OCI-LY3 (cell line): ENCODE measurements at regions not wholly inside any gene's neighbourhood (a gene's known extent, or its start where the extent isn't known, plus 50 kb on each side); places are given as distances from the start of the nearest gene placed in this dataset.
"Not testable (repeated sequence)": the region's sequence is repeated elsewhere in the genome, so short reads cannot be mapped to it uniquely, and the experiment has no call there.

Experiments
- H2AFZ ChIP-seq: fragments of 200-600, 300-600 bp; shearing (Covaris generic); 2 replicates; pipeline ENCODE4 v1.6.0; 2014; ENCODE audit warnings: antibody characterized with exemption, low read depth, low read length
- H3K27ac ChIP-seq: fragments of 200-600, 300-600 bp; sonication (generic); 2 replicates; pipeline ENCODE4 v1.5.1; 2014; ENCODE audit warnings: mild to moderate bottlenecking, low read length, moderate library complexity, mixed read lengths
- H3K27me3 ChIP-seq: fragments of 200-600, 300-600 bp; sonication (generic); 2 replicates; pipeline ENCODE4 v1.6.1; 2014; ENCODE audit warnings: low read depth, low read length, mixed read lengths
- H3K36me3 ChIP-seq: fragments of 200-600, 300-600 bp; sonication (generic); replicated peaks from 2 replicates; pipeline ENCODE3; 2014; ENCODE audit warnings: low read depth, low read length, mixed read lengths
- H3K4me1 ChIP-seq: fragments of 300-600, 200-600 bp; sonication (generic); 2 replicates; pipeline ENCODE4 v1.6.1; 2014; ENCODE audit warnings: low read length, mixed read lengths
- H3K4me2 ChIP-seq: fragments of 200-600, 300-600 bp; sonication (generic); 2 replicates; pipeline ENCODE4 v1.6.1; 2014; ENCODE audit warnings: low read length, mixed read lengths
- H3K4me3 ChIP-seq: fragments of 300-600, 200-600 bp; sonication (generic); 2 replicates; pipeline ENCODE4 v1.5.1; 2014; ENCODE audit warnings: antibody characterized with exemption, mild to moderate bottlenecking, low read length, moderate library complexity
- H3K79me2 ChIP-seq: fragments of 300-600, 200-600 bp; shearing (Covaris generic); 2 replicates; pipeline ENCODE4 v1.6.1; 2014; ENCODE audit warnings: mild to moderate bottlenecking, low read length, mixed read lengths
- H3K9ac ChIP-seq: fragments of 300-600, 200-600 bp; shearing (Covaris generic); 2 replicates; pipeline ENCODE4 v1.6.0; 2014; ENCODE audit warnings: mild to moderate bottlenecking, low read length, moderate library complexity
- H3K9me3 ChIP-seq: fragments of 200-600, 300-600 bp; shearing (Covaris generic); 2 replicates; pipeline ENCODE4 v1.6.1; 2014; ENCODE audit warnings: low read length, mixed read lengths; ENCODE audit not compliant: insufficient read depth
- H4K20me1 ChIP-seq: fragments of 200-600, 300-600 bp; sonication (generic); 2 replicates; pipeline ENCODE4 v1.6.1; 2016; ENCODE audit warnings: low read length, mixed read lengths; ENCODE audit not compliant: insufficient read depth
- EZH2phosphoT487 ChIP-seq: fragments of 200-600 bp; shearing (Covaris generic); IDR thresholded peaks from 2 replicates; pipeline ENCODE4 v1.6.1; 2018; ENCODE audit warnings: antibody characterized with exemption, mixed run types, low read depth
- TF ChIP-seq, protein P1 (sequence below): fragments of 200-600, 300-600 bp; sonication (generic); IDR thresholded peaks from 2 replicates; pipeline ENCODE4 v1.5.1; 2014; ENCODE audit warnings: antibody characterized with exemption, low read length, low read depth

DNA sequence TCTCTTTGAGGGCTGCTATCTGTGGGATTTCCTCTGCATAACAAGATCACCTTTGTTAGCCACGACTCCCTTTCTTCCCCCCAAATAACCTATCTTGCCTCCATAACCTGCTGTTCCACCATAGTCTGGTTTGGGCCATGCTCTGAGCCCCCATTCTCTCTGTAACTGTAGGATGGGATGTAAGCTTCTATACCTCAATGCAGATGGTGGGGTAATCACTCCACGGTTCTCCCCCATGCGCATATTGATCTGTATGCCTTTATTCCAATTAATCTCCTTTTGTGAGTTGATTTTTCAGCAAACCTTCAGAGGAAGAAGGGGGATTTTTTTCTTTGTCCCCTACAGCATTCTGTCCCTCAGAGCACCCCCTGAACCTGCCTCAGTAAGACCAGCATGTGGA lies 170.1 kb upstream of the IRF2BP2 start:
- H4K20me1 ChIP-seq, result no peaks in the 10 kb centered on the region; the same call in 1 of the 2 replicates
- H3K4me2 ChIP-seq, result no peak overlapping the region
- H3K4me3 ChIP-seq, result no peak overlapping the region
- no peak overlapping the region for H2AFZ ChIP-seq
- no peak overlapping the region for H3K27ac ChIP-seq
- H3K36me3 ChIP-seq, result no peaks in the 10 kb centered on the region
- TF ChIP-seq, protein P1, sequence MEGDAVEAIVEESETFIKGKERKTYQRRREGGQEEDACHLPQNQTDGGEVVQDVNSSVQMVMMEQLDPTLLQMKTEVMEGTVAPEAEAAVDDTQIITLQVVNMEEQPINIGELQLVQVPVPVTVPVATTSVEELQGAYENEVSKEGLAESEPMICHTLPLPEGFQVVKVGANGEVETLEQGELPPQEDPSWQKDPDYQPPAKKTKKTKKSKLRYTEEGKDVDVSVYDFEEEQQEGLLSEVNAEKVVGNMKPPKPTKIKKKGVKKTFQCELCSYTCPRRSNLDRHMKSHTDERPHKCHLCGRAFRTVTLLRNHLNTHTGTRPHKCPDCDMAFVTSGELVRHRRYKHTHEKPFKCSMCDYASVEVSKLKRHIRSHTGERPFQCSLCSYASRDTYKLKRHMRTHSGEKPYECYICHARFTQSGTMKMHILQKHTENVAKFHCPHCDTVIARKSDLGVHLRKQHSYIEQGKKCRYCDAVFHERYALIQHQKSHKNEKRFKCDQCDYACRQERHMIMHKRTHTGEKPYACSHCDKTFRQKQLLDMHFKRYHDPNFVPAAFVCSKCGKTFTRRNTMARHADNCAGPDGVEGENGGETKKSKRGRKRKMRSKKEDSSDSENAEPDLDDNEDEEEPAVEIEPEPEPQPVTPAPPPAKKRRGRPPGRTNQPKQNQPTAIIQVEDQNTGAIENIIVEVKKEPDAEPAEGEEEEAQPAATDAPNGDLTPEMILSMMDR, result no peak
- TF ChIP-seq EZH2phosphoT487, result no peak
- no peak overlapping the region for H3K9ac ChIP-seq
- H3K27me3 ChIP-seq, result peaks cover 66% of the 10 kb centered on the region
- H3K79me2 ChIP-seq, result no peaks in the 10 kb centered on the region
- H3K4me1 ChIP-seq, result no peaks in the 10 kb centered on the region
- H3K9me3 ChIP-seq, result no peaks in the 10 kb centered on the region

- not testable (repeated sequence) for H3K27ac ChIP-seq, H3K4me2 ChIP-seq
These were observed 169.6 kb upstream of the IRF2BP2 start for GRCh38 chr1:234779600-234779999.

DNA sequence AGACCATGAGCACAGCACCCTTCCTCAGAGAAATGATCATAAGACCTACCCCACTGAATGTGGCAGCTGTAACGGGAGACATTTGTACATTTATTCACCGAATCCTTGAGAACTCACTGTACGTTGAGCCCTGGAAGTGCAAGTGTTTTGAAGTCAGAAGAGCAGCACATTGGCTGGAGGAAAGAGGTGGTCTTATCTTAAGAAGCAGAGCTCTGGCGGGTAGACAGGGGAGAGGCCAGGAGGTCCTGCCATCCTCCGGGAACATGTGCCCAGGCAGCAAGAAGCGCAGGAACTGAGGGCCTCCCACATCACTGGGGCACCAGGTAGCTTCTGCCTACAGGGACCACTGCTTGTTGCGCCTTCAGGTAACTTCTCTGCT lies 169.2 kb upstream of the IRF2BP2 start:
- H3K9me3 ChIP-seq, result no peaks in the 10 kb centered on the region
- no peak for TF ChIP-seq EZH2phosphoT487
- TF ChIP-seq, protein P1, result no peak
- no peak overlapping the region for H2AFZ ChIP-seq
- no peaks in the 10 kb centered on the region for H3K4me1 ChIP-seq
- H3K79me2 ChIP-seq, result no peaks in the 10 kb centered on the region
- no peak overlapping the region for H3K27ac ChIP-seq
- no peaks in the 10 kb centered on the region; the same call in 1 of the 2 replicates for H4K20me1 ChIP-seq
- H3K36me3 ChIP-seq, result no peaks in the 10 kb centered on the region
- H3K4me3 ChIP-seq, result no peak overlapping the region
- no peak overlapping the region for H3K9ac ChIP-seq
- no peak overlapping the region for H3K4me2 ChIP-seq
- peaks cover 66% of the 10 kb centered on the region for H3K27me3 ChIP-seq

More at GRCh38 chr1:234779600-234779999, 169.6 kb upstream of the IRF2BP2 start:
- not testable (repeated sequence) for H3K4me1 ChIP-seq, H3K79me2 ChIP-seq, H3K9ac ChIP-seq, H3K4me3 ChIP-seq, H2AFZ ChIP-seq, H3K36me3 ChIP-seq, H4K20me1 ChIP-seq, H3K9me3 ChIP-seq
- H3K27me3 ChIP-seq, result peaks cover 66% of the 10 kb centered on the region

- no peak overlapping the region for H2AFZ ChIP-seq
- no peak overlapping the region for H3K4me2 ChIP-seq
- H3K79me2 ChIP-seq, result no peaks in the 10 kb centered on the region
- no peaks in the 10 kb centered on the region; the same call in 1 of the 2 replicates for H4K20me1 ChIP-seq
- no peak overlapping the region for H3K9ac ChIP-seq
- 0 out of 2 replicates have a peak, but pooled peaks cover 5% of the 10 kb centered on the region for H3K9me3 ChIP-seq
- no peak overlapping the region for H3K27ac ChIP-seq
- H3K36me3 ChIP-seq, result no peaks in the 10 kb centered on the region
- H3K4me1 ChIP-seq, result no peaks in the 10 kb centered on the region
- TF ChIP-seq EZH2phosphoT487, result no peak
- TF ChIP-seq, protein P1, result no peak
- H3K27me3 ChIP-seq, result peaks cover 66% of the 10 kb centered on the region
- H3K4me3 ChIP-seq, result no peak overlapping the region
These were observed 168.5 kb upstream of the IRF2BP2 start for GRCh38 chr1:234778221-234779159.
